ENCODE measurements at regions not wholly inside any gene's neighbourhood (a gene's known extent, or its start where the extent isn't known, plus 50 kb on each side); places are given as distances from the start of the nearest gene placed in this dataset.

DNA sequence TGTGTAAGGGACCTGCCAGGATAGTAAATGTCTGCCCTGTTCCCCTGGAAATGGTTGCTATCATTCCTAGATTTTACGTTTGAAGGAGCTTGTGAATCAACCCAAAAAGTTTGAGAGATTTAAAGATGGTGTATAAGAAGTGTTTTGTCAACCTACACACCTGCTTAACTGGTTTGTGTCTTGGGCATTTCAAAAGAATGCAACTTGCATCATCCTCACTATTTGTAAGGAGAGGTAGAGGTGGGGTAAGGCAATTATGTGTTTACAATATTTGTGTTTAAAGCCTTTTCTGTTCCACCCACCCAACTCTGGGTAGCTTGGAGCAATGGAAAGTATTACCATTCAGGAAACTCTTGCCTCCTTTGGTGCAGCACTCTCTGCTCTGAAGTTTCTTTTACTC, 314.2 kb upstream of the RARB start:
- TF ChIP-seq, protein P1, sequence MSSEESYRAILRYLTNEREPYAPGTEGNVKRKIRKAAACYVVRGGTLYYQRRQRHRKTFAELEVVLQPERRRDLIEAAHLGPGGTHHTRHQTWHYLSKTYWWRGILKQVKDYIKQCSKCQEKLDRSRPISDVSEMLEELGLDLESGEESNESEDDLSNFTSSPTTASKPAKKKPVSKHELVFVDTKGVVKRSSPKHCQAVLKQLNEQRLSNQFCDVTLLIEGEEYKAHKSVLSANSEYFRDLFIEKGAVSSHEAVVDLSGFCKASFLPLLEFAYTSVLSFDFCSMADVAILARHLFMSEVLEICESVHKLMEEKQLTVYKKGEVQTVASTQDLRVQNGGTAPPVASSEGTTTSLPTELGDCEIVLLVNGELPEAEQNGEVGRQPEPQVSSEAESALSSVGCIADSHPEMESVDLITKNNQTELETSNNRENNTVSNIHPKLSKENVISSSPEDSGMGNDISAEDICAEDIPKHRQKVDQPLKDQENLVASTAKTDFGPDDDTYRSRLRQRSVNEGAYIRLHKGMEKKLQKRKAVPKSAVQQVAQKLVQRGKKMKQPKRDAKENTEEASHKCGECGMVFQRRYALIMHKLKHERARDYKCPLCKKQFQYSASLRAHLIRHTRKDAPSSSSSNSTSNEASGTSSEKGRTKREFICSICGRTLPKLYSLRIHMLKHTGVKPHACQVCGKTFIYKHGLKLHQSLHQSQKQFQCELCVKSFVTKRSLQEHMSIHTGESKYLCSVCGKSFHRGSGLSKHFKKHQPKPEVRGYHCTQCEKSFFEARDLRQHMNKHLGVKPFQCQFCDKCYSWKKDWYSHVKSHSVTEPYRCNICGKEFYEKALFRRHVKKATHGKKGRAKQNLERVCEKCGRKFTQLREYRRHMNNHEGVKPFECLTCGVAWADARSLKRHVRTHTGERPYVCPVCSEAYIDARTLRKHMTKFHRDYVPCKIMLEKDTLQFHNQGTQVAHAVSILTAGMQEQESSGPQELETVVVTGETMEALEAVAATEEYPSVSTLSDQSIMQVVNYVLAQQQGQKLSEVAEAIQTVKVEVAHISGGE (tag by site-specific recombination; conservative IDR thresholded peaks at IDR 0.05; ENCODE audit: low read depth) = no peak
- TF ChIP-seq, protein P2, sequence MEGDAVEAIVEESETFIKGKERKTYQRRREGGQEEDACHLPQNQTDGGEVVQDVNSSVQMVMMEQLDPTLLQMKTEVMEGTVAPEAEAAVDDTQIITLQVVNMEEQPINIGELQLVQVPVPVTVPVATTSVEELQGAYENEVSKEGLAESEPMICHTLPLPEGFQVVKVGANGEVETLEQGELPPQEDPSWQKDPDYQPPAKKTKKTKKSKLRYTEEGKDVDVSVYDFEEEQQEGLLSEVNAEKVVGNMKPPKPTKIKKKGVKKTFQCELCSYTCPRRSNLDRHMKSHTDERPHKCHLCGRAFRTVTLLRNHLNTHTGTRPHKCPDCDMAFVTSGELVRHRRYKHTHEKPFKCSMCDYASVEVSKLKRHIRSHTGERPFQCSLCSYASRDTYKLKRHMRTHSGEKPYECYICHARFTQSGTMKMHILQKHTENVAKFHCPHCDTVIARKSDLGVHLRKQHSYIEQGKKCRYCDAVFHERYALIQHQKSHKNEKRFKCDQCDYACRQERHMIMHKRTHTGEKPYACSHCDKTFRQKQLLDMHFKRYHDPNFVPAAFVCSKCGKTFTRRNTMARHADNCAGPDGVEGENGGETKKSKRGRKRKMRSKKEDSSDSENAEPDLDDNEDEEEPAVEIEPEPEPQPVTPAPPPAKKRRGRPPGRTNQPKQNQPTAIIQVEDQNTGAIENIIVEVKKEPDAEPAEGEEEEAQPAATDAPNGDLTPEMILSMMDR (tag by site-specific recombination; IDR thresholded peaks at IDR 0.05) = no peak
- TF ChIP-seq, protein P3, sequence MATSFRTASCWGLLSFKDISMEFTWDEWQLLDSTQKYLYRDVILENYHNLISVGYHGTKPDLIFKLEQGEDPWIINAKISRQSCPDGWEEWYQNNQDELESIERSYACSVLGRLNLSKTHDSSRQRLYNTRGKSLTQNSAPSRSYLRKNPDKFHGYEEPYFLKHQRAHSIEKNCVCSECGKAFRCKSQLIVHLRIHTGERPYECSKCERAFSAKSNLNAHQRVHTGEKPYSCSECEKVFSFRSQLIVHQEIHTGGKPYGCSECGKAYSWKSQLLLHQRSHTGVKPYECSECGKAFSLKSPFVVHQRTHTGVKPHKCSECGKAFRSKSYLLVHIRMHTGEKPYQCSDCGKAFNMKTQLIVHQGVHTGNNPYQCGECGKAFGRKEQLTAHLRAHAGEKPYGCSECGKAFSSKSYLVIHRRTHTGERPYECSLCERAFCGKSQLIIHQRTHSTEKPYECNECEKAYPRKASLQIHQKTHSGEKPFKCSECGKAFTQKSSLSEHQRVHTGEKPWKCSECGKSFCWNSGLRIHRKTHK (tag by site-specific recombination; IDR thresholded peaks at IDR 0.05) = no peak
- no peak for TF ChIP-seq YY1 (tag by site-specific recombination; IDR thresholded peaks at IDR 0.05)
- TF ChIP-seq, protein P4, sequence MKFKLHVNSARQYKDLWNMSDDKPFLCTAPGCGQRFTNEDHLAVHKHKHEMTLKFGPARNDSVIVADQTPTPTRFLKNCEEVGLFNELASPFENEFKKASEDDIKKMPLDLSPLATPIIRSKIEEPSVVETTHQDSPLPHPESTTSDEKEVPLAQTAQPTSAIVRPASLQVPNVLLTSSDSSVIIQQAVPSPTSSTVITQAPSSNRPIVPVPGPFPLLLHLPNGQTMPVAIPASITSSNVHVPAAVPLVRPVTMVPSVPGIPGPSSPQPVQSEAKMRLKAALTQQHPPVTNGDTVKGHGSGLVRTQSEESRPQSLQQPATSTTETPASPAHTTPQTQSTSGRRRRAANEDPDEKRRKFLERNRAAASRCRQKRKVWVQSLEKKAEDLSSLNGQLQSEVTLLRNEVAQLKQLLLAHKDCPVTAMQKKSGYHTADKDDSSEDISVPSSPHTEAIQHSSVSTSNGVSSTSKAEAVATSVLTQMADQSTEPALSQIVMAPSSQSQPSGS (tag by site-specific recombination; IDR thresholded peaks at IDR 0.05; ENCODE audit: low read depth) = no peak

Data from HEK293 (cell line).